HG03159 (cell line): ENCODE measurements at regions not wholly inside any gene's neighbourhood (a gene's known extent, or its start where the extent isn't known, plus 50 kb on each side); places are given as distances from the start of the nearest gene placed in this dataset.
"Not testable (repeated sequence)": the region's sequence is repeated elsewhere in the genome, so short reads cannot be mapped to it uniquely, and the experiment has no call there.

ENCODE experiments used
- ATAC-seq: cut with Tn5 transposase; IDR thresholded peaks from one replicate; pipeline ENCODE4 v1.9.1; 2021; ENCODE audit warnings: mild to moderate bottlenecking, moderate library complexity; ENCODE audit not compliant: unreplicated experiment

- ATAC-seq: no peak
Measured at GRCh38 chr18:75691483-75691882, 264.0 kb upstream of the SMIM21 start.

- not testable (repeated sequence) for ATAC-seq
Measured at GRCh38 chr18:75690283-75690682, 262.8 kb upstream of the SMIM21 start.

DNA sequence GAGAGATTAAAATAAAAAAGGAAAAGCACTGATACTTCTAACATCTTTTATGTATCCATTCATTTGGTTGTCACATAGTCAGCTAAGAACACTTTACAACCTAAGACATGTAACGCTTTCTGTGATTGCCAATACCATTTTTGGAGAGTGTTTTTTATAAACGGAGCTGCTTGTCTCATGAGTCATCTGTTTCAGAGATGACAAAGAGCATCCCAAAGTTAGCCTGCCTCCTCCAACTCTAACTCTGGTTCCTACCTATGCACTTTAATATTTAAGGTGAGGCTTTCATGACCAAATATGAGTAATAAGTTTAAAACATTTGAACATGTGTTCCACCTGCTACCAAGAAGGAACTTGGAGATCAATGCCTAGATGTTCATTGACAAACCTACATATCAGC, 260.1 kb upstream of the SMIM21 start:
- no peak for ATAC-seq

GRCh38 chr18:75683426-75683825, 255.9 kb upstream of the SMIM21 start:
- no peak for ATAC-seq

DNA sequence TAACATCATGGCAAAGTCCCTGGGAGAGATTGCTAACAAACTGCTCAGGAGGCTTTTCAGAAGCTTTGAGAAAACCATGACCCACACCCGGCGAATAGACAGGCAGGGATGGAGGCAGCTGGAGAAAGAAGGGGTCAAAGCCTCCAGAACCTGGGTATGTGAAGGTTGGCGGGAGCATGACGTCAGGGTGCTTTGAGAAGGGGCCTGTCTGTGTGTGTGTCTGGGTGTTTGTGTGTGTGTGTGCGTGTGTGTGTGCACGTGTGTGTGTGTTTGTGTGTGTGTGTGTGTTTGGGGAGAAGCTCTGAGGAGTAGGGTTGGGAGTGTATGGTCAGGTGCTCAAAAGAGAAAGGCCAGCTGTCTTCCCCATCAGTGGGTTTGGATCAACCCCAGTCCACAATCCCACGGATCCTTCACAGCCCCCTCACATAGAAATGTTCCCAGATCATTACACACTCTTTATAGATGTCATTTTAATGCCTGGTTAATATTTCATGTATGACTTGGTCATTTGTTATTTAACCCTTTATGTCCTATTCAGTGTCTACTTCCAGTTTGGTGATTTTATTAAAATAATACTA, 254.1 kb upstream of the SMIM21 start:
- ATAC-seq: no peak

GRCh38 chr18:75679331-75679730, 251.8 kb upstream of the SMIM21 start:
- no peak for ATAC-seq

- ATAC-seq: no peak
Measured at GRCh38 chr18:75678627-75679026, 251.1 kb upstream of the SMIM21 start.

- ATAC-seq: no peak
Measured at GRCh38 chr18:75677696-75678455, 250.4 kb upstream of the SMIM21 start.

- ATAC-seq: no peak
Measured at GRCh38 chr18:75660932-75661331, 233.4 kb upstream of the SMIM21 start.

DNA sequence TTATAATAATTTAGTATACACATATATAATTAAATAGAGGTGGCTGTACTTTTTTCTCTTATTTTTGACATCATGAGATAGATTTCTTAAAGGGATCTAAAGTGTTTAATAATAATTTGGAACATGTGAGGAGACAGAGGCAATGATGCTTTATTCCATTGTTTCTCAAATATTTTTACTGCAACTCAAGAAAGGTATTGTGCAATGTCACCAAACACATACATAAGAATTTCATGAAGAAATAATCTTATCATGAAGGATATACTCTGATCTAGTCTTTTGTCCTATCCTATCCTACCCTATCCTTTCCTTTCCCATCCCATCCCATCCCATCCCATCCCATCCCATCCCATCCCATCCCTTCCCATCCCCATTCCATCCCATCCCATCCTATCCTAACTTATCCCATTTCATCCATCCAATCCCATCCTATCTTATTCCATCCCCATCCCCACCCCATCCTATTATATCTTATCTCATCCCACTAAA, 232.1 kb upstream of the SMIM21 start:
- no peak for ATAC-seq

GRCh38 chr18:75658330-75658729, 230.8 kb upstream of the SMIM21 start:
- ATAC-seq: no peak

GRCh38 chr18:75656563-75657247, 229.2 kb upstream of the SMIM21 start:
- ATAC-seq: no peak

GRCh38 chr18:75656035-75656434, 228.5 kb upstream of the SMIM21 start:
- ATAC-seq: no peak

GRCh38 chr18:75654851-75655751, 227.6 kb upstream of the SMIM21 start:
- no peak for ATAC-seq

DNA sequence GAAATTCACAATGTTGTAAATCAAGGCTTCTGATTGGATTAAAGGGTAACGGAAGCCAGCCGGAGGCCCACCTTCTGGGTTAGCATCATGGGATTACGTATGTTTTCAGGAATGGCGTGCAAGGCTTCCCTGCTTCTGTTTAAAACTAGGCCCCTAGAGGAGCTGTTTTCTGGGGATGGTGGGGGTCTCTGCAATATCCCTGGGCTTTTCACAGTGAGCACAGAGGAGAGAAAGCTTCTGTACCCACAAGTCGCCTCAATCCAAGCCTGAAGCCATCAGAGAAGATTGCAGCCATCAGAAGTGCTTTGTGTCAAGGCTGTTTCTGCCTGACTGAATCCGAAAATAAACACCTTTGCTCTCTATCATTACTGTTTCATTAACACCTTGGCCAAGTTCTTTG, 226.9 kb upstream of the SMIM21 start:
- no peak for ATAC-seq

DNA sequence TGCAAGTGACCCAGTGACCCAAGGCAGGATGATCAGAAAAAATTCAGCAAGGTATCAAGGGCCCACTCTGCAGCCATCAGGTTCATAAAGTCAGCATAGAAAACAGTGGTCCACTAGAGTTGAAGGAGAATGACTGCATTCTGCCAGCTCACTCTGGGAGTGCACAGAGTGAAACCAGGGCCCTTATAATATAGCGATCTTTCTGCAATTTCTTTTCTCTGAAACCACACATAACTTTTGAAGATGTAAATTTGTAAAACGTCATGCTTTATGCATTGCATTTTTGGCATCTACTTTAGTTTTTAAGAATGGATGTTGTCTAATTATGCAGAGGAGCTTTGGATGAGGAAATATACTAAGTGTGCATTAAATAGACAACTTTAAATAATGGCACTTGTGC, 225.0 kb upstream of the SMIM21 start:
- ATAC-seq: no peak

DNA sequence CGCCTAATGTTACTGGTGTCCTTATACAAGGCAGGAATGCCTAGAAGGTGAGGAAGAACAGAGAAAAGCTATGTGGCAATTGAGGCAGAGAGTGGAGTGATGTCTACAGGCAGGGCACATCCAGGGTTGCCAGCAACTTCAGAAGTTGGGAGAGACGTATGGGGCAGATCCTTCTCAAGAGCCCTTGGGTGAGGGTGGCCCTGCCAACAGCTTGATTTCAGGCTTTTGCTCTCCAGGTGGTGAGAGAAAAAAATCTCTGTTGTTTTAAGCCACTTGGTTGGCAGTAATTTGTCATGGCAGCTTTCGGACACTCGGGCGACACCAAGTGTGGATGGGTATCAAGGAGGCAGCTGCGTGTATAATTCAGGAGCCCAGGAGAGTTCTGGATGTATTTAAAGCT, 217.4 kb upstream of the SMIM21 start:
- ATAC-seq: no peak

GRCh38 chr18:75643083-75643482, 215.6 kb upstream of the SMIM21 start:
- ATAC-seq: no peak

- no peak for ATAC-seq
Measured at GRCh38 chr18:75639472-75639831, 211.9 kb upstream of the SMIM21 start.

DNA sequence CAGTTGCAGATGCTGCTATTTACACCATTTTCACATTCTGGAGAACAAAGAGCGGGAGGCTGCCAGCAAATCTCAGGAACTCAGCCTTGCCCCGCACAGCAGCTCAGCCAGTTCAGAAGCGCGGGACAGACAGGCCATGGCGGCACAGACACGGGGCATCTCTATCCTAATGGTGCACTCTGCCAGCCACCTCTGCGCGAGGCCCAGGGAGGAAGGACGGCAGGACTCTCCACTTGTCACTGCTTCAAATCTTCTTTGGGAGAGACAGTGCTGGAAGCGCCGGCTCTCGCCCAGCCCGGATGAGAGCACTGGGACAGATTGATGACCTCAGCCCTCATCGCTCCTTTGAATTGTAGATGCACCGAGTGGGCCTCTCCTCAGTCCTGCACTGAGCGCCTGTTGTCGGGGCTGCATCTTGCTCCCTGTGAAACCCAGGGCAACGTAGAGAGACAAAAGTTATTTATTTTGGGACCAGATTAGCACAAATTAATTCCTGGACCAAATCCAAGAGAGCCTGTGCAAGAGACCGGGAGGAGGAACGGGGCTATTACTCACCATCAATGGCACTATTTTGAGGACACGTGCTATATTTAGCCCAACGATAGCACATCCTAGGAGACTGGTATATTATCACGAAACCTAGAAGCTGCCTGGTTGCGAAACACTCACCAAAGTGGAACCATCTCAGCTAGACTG, 211.4 kb upstream of the SMIM21 start:
- no peak for ATAC-seq
